ENCODE measurements at regions not wholly inside any gene's neighbourhood (a gene's known extent, or its start where the extent isn't known, plus 50 kb on each side); places are given as distances from the start of the nearest gene placed in this dataset.

DNA sequence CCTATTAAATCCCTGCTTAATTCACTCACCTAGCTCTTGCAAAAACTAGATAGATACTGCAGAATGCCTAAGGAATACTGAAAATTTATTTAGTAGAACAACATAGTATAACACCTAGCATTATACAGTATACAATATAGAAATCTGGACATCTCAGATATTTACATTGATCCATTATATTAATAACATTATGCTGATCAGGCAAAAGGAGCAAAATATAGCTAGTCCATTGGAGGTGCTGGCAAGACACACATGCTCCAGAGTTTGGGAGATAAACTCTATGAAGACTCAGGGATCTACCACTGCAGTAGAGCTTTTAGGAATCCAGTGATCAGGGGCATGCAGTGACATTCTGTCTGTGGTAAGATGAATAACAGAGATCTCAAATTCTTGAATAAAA is 357.6 kb downstream of the TBC1D4 start:
- no peak for FAIRE-seq

DNA sequence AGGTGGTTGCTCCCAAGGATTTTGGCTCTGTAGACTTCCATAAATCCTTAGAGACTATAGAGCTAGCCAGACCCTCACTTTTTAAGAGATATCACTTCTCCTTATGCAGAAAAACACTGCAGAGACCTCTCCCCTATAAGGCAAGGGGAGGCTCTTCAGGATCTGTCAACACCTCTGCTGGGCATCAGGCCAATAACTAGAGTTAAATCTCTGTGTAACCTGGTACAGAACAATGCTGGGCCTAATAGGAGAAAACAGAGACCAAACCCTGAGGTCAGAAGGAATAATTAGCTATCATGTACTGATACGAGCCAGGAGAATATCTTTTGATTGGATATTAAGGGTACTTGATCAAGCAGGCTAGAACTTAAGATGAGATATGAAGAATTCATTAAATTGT is 358.5 kb downstream of the TBC1D4 start:
- FAIRE-seq, result no peak

DNA sequence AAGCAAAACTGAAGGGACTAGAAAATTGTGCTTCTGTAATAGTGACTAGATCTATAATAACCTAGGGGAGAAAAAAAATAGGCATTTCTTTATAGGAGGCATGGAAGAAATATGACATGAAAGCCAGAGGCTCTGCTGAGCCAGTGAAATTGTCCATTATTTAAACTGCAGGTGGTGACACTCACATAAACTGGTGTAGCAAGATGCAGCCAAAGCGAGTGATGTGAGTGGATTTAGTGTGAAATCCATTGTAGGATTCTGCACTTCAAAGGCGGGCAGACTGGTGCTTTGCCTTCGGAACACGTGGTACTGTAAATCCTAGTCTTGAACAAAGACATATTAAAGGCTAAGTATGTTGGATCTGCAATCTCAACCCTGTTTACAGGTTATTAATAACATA is 361.9 kb downstream of the TBC1D4 start:
- FAIRE-seq, result no peak

DNA sequence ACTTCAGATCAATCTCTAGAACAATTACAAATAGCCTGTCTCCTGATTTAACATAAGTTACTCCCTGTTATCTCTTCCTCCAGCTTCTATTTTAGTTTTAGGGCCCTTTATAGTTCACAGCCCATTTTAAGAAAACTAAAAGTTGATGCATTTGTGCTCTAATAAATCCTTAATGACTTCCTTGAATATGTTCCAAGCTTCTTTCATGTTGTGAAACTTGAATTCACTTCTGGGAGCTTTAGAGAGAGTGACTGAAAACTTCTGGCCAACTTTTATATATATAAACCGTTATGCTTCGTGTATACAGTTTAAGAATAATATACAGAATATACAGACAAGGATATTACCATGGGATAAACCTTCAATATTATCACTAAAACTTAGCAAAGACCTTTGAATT is 366.8 kb downstream of the TBC1D4 start:
- FAIRE-seq, result no peak

DNA sequence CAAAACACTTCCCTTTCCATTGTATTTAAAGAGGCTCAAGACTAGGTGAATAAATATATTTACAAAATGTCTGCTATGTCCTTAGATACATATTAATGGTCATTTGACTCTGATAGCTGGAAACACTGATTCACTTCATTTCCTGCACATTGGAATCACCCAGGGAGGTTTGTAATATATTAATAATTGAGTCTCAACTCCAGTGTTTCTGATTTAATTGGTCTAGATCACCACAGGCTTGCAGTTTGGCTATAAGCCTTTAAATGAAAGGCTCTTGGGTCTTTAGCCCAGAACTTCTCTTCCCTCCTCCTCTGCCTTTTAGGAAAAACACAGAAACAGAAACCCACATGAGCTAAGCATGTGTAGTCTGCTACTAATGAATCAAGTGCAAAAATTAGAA is 378.0 kb downstream of the TBC1D4 start:
- FAIRE-seq, result no peak

DNA sequence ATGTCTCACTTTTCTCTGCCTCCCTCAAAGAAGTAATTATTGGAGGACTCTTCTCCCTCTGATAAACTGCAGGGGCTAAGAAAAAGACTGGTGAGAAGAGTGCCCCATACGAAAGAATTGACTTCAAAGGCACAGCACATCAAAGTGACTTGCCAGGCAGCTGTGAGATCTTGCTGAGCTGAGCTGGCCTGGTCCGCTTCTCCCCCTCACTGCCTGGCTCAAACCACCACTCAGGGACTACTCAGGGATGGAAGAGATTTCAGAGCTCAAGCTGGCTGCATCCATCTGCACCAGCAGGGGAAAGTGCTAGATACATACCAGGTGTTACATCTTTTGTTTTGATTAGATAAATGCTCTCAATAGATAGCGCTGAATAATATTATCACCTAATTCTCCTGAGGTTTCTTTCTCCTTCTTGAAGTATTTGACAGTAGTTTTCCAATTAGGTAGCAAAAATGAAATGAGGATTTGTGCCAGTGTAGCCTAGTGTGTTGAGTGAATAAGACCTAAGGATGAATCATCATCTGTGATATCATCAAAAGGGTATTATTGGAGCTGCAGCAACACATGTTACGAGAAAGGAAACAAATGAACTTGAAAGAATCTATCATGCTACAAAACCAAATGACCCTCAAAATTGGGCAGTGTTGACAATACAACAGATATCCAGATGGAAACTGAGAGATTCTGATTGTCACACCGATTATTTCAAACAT is 379.8 kb downstream of the TBC1D4 start:
- FAIRE-seq, result no peak

DNA sequence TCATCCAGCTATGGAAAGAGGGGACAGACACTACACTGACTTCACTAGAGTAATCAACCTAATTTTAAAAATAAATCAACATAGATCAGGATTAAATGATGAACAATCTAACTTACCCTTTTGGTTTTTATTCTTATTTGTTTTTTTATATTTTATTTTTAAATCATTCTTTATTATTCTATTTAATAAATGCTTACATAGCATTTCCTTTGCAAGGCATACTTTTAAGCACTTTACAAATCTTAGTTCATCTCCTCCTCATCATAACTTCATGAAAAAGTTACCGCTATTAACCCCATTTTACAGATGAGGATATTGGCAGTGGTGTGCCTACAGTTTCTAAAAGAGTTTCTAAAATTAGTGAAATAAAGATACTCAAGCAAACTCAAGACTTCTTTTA is 380.6 kb downstream of the TBC1D4 start:
- no peak for FAIRE-seq

DNA sequence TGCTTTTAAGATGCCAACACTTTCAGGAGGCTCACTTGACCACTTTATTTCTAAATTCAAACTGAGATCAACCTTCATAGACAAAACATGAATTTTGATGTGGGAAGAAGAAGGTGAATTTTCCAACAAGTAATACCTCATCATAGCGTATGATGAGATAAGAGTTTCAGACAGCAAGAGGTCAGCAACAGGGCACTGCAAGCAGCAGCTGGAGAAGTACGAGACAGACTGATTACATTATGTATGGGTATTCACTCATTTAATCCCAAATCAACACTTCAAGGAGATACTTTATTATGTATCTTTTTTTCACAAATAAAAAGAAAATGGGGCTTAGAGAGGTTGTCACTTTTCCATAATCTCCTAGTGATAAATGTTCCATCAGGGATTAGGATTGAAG is 389.8 kb downstream of the TBC1D4 start:
- no peak for FAIRE-seq

DNA sequence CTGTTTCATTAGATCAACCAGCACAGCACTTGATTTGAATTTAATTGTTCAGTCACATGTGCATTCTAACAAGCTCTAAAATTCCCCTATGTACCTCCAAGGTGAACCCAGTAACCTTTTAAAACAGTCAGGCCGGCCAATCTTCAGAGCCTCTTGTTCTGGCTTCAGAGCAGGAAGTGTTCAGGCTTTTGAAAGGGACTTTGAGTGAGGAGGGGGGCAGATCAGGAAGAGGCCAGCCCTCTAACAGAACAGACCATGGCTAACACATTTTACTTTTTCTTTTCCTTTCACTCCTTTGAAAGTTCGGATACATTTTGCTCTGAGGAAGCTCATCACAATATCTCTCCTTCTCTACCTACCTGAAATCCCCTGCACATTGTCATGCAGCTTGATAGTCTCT is 390.3 kb downstream of the TBC1D4 start:
- FAIRE-seq, result no peak

DNA sequence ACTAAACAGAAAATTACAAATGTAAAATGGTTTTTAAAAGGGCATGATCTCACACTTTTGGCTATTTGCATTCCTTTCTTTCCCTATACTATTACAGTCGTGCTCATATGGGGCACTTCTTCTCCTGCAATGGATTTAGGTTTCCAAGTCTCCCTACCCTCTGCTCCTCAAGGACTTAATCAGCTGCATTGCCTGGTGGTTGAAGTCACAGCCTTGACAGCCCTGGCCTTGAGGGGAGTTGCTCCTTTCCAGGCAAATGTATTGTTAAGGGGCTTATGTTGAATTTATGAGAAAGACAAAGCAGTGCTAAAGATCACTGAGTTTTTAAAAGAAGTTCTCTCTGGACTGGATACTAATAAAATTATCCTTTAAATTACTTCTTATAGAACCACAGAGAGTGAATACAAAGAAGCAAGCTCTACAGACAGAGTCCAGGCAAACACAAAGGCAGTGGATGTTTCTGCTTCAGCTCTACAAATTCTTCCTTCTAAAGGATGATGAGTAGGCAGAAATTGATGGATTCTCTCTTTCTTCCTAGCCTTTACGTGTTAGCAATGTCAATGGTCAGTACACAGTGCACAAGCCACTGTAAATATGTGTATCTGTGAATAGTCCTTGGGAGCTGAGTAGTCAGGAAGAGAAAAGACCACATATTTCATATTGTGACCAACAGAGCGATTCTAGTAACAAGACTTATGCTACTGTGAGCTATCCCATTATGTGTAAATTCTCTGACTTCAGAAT is 390.9 kb downstream of the TBC1D4 start:
- no peak for FAIRE-seq

DNA sequence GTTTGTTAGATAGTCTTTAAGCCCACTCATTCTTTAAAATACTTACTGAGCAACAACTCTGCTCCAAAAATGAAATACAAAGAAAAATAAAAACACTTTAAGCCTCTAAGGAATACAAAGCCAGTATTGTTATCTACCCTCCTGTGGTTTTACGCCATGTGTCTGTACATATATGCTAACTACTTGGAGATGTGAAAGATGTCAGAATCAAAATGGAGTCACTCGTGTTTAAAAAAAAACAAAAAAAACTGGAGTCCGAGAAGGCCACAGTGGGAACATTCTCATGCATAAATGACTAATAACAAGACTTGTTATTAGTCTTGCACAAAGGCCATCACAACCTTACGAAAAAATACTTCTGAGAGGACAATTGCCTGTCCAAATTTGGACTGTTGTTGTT is 393.1 kb downstream of the TBC1D4 start:
- no peak for FAIRE-seq

DNA sequence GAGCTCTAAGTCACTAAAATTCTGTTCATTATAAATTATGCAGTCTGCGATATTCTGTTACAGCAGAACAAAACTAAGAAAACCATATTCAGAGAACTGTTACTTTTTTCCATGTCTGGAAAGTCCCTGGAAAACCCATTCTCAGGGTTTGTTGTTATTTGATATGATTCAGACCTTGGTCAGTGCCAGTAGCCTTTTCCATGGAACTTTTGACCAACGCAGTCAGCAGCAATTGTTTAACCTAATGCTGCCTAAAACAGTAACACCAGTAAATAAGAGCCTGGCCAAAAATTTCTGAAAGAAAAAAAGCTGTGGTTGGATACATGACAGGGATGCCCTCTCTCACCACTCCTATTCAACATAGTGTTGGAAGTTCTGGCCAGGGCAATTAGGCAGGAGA is 402.7 kb downstream of the TBC1D4 start:
- FAIRE-seq, result no peak

DNA sequence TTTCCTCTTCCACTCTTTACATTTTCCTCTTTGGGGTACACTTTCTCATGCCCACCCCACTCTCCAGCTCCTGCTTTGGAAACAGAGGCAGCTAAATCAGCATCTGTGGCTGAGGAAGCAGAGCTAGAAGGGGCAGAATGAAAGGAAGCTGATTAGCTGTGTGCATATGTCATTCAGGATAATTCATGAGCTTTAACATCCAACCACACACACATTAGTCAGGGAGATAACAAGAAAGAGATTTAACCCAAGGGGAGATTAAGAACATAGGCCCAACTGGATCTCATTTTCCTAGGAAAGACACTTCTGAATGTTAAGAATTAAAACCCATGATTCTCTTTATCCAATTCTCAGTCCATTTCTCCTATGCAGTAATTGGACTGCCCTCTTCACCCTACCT is 405.5 kb downstream of the TBC1D4 start:
- no peak for FAIRE-seq

DNA sequence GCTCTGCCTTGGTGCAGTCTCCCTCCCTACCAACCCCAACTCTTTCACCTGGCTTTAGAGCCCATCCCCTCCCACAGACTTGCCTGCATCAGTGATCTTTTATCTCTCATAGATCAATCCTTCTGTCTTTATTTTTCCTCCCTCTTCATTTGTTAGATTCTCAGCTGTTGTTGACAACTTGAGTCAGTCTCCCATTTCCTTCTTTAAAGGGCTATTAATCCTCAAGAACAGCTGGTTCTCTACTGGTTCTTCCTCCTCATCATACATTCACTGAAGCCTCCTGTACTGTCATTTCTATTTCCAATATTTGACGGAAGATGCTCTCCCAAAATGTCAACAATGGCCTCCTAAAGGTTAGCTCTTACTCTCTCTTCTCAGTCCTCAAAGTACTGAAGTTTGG is 408.2 kb downstream of the TBC1D4 start:
- no peak for FAIRE-seq

DNA sequence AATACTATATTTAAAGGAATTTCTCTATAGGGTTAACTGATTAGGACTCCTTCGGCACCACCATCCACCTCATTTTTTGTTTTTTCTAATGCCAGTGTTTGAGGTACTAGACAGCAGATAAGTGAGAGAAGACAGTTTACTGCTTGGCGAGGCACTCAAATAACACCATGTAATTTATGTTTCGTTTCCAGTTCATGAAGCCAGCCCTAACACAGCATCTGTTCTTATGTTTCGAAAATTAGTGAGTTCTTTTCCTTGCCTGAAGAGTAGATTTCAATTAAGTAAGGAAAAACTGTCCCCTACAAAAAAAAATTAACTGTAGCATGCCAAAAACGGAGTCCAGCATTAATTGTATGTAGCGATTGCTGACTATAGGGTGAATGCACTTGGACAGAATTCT is 409.1 kb downstream of the TBC1D4 start:
- FAIRE-seq, result no peak

DNA sequence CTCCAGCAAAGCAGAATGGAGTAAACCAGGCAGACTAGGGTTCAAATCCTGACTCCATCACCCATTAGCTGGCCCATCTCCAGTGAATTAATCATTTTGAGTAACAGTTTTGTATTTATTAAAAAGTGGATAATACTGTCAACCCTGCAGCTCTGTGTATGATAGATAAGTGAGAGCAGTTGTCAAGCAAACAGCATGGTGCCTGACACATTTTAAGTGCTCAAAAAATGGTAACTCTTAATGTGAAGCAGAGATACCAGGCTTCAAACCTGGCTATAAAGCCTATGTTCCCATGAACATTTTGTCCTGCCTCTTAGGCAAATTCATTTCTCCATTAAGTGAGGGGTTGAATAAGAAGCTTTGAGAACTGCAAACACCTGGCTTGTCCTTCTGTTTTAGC is 409.6 kb downstream of the TBC1D4 start:
- no peak for FAIRE-seq

DNA sequence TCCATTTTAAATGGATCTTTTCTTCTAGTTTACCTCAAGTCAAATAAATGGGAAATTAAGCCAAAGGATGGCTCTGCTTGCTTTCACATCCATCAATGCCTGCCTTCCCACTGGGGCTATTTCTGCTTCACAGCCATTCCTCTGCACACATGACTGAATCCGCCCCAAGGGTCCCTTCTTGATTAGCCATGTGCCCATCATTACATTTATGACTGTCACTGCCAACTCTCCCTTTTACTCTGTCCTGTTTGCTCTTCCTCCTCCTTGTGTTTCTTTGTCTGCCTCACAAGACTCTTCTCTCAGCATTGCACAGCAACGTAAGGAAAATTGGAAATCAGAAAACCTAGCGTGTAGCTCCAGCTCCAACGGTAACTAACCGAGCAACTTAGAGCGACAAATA is 410.2 kb downstream of the TBC1D4 start:
- no peak for FAIRE-seq

DNA sequence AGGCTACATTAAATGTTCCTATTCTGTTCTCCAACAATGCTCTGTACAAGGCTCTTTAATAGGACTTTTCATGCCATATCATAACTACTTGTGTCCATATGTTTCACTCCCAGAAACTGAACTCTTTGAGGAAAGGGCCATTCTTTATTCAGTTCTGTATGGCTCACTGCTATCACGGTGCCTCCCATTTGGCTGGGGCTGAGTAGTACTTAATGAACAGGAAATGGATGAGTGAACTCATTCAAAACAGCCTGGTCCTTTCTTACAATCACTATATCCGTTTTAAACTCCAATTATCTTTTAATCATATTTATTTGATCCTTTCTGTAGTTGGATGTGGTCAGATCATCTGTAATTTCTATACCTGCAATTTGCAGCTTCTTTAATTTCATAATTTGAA is 410.6 kb downstream of the TBC1D4 start:
- FAIRE-seq, result no peak

DNA sequence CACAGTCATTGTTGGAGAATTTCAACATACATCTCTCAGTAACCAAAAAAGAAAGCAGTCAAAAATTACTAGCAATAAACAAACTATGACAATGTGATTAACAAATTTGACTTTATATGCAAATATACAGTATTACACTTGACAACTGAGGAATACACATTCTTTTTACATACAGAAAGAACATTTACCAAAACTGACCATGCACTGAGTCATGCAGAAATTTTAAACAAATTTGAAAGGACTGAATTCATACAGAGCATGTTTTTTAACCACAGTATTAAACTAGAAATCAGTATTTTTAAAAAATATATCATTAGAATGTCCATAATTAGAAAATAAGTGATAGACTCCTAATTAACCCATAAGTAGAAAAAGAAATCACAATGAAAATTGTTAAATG is 420.1 kb downstream of the TBC1D4 start:
- no peak for FAIRE-seq

DNA sequence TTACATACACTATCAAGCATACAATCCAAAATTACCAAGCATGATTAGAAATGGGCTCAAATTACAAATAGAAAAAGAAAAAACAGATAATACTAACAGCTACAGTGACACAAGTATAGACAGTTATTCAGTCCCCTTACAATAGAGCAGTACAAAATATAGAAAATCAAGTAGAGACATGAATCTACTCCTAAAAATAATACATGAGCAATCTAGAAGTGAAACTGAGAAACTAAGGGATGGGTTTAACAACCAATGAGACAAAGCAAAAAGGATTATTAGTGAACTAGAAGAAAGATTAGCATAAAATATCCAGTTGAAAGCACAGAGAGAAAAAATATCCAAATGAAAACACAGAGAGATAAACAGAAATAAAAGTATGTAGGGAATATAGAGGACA is 426.7 kb downstream of the TBC1D4 start:
- FAIRE-seq, result no peak

DNA sequence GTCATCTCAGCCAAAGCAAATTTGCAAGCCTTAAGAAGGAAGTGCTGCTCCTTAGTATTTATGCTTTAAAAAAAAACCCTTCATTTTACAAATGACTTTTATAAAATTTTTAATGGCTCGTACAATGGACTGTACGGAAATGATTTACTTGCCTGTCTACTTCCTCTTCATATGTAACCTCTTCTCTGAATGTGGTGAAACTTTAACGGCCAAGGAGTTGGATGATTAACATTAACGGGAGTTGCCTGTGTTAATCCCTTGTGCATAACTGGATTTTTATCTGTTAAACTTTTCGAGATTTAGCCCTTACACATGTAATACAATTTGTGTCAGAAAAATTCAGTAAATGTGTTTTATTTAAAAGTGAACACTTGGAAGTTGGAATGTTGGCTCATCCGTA is 429.4 kb downstream of the TBC1D4 start:
- no peak for FAIRE-seq

DNA sequence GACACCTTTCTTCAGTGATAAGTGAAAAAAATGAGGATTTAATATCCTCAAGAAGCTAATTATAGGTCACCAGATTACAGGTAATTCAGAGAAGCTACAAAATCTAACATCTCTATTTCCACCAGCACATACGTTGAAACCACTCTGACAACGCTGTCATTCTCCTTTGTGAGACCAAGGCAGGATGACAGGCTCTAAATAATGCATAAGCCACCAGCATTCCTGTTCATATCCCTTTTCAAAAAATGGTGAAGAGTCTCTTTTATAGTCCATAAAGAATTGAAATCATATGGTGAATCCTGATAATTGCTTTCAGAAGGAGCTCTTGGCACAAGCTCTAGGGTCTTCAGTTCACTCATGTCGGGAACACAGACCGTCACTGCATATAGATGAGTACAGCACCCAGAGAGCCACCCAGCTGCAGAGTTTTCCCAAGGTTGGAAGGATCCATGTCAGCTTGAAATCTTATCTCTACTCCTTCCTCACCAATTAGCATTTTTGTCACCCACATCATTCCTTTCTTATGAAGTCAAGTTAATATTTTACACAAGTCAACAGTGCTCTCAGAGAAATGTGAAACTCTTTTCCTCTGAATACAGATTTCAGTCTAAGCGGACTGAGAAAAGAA is 431.4 kb downstream of the TBC1D4 start:
- no peak for FAIRE-seq

DNA sequence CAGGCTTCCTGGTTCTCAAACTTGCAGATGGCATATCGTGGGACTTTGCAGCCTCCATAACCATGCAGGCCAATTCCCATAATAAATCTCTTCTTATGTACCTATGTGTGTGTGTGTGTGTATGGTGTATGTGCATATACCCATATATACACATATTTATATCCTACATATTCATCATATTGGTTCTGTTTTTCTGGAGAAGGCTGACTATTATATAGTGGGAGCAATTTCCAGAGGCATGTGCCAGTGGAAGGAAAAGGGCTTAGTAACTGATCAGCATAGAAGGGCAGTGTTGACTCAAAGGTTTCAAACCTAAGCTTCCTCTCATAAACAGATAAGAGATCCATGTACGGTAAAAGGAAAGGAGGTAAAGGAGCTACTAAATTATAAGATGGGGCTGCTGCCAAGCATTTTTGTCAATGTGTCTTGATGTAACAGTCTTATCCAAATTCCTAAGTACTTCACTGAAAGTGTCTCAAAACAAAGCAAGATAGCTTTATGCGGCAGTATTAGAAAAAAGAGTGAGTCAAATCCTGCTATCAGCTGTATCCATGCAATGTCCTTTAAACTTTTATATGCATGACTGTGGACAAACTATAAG is 432.1 kb downstream of the TBC1D4 start:
- FAIRE-seq, result no peak

DNA sequence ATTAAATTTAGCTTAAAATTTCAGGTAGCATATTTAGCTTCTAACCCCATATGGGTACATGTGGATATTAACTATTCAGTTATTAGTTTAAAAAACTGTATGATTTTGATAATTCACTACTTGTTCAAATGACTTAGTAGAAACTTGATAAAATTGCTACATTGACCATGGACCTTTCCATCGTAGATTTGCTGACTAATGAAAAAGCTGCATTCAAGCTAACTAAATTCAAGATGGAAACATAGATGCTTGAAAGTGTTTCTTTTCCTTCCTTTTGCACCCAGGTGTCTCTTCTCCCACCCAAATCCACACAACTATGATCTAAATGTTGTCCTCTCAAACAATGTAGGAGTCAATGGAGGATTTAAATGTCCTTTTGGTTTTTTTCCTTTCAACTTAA is 439.2 kb downstream of the TBC1D4 start:
- FAIRE-seq, result no peak

All from colon (tissue), 2 donors.